Esophagus muscularis mucosa (tissue), 4 donors: ENCODE measurements at regions not wholly inside any gene's neighbourhood (a gene's known extent, or its start where the extent isn't known, plus 50 kb on each side); places are given as distances from the start of the nearest gene placed in this dataset.

Experiments used
- CTCF ChIP-seq, 3 experiments: fragments of 200-600 bp in 2 of 3; fragments of 450-650 bp in 1 of 3; sonication (generic) in 2 of 3; IDR thresholded peaks; one replicate each; pipeline ENCODE4 v1.5.1; 2017 to 2019; ENCODE audit warnings: antibody characterized with exemption in 3 of 3, mild to moderate bottlenecking in 2 of 3, moderate library complexity in 1 of 3
- EP300 ChIP-seq: sonication (generic); formaldehyde crosslinking; IDR thresholded peaks from one replicate; pipeline ENCODE4 v1.6.1; 2017; ENCODE audit warnings: antibody characterized with exemption
- POLR2A ChIP-seq: fragments of 450-650 bp; IDR thresholded peaks from one replicate; pipeline ENCODE4 v1.6.1; 2017; ENCODE audit warnings: antibody characterized with exemption, moderate library complexity, mild to moderate bottlenecking, low read depth
- POLR2AphosphoS5 ChIP-seq, 2 donors: sonication (generic); formaldehyde crosslinking; IDR thresholded peaks; one replicate each; pipeline ENCODE4 v1.6.1; 2017; ENCODE audit warnings: antibody characterized with exemption in 2 of 2

GRCh38 chr5:173682313-173682712 lies 65.9 kb upstream of the BOD1 start:
- TF ChIP-seq CTCF (IDR thresholded peaks at IDR 0.05) (no peak), POLR2A (no peak), EP300 (no peak), POLR2AphosphoS5 (IDR thresholded peaks at IDR 0.05) (no peak)
